CD4-positive, alpha-beta T cell treated with Interleukin-4 for 4 hours (primary cell): ENCODE measurements at regions not wholly inside any gene's neighbourhood (a gene's known extent, or its start where the extent isn't known, plus 50 kb on each side); places are given as distances from the start of the nearest gene placed in this dataset.

ENCODE experiments used
- DNase-seq: peaks from one replicate; pipeline ENCODE4 v3.0.0-alpha.2; 2020

DNA sequence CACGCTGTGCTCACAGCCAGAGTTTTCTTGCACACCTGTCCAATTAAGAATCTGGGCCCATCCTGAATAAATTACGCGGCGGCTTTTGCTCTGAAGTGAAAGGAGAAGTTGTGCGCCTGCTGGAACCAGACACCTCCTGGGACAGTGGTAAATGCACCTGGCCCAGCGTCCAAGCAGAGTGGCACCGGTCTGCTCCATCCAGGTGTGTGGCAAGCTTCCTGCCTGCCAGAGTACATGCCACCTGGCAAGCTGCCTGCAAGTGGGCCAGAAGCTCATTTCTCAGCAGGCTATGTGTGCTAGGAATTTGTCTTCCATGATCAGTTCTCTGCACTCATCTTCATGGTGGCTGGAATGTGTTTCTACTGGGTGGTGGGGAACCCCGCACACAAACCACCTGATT, 660.6 kb downstream of the ETS1 start:
- no peak for DNase-seq

GRCh38 chr11:127925475-127925874, 661.9 kb downstream of the ETS1 start:
- no peak for DNase-seq

DNA sequence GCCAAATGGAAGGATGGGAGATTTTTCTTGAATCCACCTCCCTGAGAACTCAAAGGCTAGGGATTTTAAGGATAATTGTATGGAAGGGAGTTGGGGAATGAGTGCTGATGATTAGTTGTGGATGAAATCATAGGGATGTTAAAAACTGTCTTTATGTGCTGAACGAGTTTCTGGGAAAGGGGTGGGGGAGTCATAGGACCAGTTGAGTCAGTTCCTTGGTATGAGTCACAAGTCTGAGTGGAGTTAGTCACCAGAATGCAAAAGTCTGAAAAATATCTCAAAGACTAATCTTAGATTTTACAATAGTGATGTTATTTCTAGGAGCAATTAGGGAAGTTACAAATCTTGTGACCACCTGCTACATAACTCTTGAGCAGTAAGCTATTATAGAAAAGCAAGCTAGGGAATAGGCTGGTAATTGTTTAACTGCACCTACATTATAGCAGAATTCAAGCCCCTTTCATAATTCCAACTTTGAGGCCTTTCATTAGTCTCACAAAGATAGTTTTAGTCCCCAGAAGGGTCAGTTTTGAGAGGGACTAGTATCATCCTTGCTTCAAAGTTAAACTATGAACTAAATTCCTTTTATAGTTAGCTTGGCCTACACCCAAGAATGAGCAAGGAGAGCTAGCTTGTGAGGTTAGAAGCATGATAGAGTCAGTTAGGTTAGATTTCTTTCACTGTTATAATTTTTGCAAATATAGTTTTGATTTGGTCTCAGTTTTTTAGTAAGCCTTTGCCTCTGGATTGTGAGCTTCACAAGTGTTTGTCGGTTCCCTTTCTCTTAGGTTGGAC, 668.0 kb downstream of the ETS1 start:
- no peak for DNase-seq

DNA sequence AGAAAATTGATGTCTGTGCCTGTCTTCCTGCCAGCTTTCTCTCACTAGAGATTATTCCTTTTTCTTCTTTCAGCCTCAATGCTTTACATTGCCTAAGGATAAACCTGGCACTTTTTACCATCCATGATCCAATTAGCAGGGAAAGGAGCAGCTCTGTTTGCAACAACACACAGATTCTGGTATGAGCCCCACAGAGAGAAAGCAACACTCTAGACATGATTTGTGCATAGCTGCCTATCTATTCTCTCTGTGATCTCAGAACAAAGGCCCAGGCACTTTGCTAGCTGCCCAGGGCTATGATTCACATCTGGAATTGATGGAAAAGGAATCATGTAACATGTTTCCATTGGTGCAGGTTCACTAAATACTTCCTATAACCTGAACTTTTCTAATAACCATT, 685.0 kb downstream of the ETS1 start:
- DNase-seq = no peak

DNA sequence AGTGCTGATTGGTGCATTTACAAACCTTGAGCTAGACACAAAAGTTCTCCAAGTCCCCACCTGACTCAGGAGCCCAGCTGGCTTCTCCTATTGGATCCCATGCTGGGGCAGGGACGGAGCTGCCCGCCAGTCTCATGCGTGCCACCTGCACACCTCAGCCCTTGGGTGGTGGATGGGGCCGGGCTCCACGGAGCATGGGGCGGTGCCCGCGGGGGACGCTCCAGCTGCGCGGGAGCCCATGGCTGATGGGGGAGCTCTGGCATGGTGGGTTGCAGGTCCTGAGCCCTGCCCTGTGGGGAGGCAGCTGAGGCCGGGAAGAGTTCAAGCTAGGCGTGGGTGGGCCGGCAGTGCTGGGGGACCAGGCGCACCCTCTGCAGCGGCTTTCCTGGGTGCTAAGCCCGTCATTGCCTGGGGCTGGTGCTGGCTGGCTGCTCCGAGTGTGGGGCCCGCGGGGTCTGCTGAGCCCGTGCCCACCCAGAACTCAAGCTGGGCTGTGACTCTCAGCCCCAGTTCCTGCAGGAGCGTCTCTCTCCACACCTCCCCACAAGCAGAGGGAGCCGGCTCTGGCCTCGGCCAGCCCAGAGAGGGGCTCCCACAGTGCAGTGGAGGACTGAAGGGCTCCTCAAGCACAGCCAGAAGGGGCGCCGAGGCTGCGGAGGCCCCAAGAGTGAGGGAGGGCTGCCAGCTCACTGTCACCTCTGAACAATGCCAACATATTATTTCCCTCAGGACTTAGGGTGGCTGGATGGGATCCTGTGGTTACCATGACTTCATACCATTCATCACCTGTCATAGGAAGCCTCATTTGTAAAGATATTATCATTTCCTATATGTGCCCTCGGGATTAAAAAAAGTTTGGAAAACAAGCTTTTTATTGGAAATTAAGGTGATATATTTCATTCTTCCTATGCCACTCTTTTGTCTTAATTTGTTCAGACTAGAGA, 688.7 kb downstream of the ETS1 start:
- no peak for DNase-seq

DNA sequence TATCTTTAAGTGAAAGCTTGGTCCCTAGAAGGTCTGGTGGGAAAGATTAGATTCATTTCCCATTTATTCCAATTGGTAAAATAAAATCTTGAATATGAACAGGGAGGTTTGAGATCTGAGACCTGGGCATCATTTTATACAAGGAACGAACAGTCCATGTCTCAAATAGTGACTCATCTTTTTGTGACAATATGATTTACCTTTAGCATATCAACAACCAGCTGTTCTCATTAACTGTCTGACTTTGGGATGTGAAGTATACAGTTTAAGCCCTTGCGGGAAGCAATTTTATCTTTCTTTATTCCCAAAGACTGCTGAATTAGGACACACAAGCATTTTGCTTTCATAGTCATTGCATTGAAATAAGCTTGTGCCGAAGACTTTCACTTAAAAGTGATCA, 691.6 kb downstream of the ETS1 start:
- DNase-seq = no peak

DNA sequence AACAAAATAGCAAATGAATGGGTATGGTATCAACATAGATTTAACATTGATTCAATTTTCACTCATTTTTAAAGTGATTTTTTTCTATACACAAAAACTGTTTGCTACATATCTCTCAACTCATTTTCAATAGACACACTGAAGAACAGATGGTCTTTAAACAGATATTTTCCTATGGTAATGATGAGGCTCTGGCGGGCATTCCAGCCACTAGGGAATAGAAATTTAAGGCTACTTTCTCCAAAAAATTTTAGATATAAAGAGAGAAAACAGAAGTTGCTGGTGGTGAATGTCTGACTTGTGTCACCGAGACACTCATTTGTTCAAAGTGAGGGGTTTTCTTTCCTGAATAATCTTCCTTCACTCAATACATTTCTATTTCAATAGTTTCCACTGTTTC, 693.0 kb downstream of the ETS1 start:
- DNase-seq = no peak

DNA sequence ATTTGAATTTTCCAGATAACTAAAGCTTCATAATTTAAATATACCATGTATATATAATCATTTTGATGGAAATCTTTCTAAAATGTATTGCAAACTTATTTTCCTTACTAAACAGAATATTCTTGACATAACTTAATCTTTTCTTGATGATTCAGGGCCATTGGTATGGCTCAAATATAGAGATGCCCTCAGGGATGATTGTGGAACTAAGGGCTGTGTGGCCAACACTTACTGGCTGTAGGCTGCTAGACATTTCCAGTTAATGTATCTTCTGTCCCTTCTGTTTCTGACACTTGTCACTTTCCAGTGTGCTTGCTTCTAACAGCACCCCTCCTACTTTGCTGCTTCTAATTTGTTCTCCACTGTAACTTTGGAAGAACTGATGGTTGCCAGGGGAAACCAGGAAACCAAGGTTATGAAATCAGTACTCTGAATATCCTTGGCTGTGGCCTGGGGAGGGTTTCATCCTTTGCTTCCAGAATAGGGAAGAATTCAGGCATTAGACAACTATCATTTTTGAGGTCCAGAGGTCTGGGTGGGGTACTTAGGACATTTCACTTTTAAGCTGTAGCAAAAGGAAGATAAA, 697.2 kb downstream of the ETS1 start:
- no peak for DNase-seq

- DNase-seq = no peak
Observed at GRCh38 chr11:127888386-127888785, 699.0 kb downstream of the ETS1 start.

DNA sequence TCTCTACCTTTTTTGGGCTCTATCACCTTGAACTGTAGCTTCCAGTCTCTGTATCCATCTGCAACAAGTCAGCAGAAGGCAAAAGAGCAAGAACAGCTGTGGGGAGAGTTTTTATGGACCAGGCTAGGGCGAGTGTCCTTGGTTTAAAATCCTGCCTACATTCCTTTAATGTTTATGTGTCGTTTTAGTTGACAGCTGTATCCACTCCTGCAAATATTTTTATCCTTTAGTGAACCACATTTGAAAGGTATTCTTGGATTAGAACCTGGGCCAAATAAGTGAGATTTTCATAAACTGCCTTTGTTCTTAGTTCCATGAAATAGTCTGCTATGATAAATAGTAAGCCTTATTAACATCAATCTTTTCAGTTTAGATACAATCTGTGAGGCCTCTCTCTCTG, 712.2 kb downstream of the ETS1 start:
- DNase-seq = no peak

GRCh38 chr11:127873478-127873877, 713.9 kb downstream of the ETS1 start:
- DNase-seq = no peak

DNA sequence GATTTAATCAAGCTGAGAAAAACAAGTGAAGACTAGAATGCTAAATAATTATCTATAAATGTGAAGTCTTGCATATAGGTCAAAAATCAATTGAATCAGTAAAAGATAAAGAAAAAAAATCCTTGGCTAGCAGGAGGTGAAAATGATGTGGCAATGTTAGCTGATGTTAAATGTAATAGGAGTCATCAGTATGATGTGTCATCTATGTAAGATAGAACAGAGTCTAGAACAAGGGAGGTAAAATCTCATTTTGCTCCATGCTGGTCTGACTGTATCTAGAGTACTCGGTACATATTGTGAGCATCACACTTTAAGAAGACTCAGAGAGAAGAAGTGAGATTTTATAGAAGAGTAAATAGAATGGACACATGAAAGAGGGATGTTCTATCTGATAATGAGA, 721.2 kb downstream of the ETS1 start:
- DNase-seq = no peak

DNA sequence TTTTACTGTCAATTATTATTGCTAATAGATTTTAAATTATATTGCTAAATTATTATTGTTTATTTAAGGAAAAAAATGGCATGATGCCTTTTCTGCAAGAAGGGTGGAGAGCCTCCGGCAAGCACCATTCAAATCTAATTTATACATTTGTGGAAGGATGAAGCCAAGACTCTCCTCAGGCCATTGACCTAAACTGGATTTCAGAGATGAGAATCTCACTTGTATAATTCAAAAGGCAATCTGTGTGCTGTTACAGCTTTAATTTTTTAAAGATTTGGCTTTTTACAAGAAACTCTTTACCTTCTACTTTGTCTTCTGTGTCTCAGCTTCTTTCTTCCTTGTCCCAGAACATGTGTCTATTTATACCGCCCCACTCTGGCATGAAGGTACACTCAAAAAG, 722.5 kb downstream of the ETS1 start:
- no peak for DNase-seq

- no peak for DNase-seq
Observed at GRCh38 chr11:127862406-127862805, 725.0 kb downstream of the ETS1 start.

- no peak for DNase-seq
Observed at GRCh38 chr11:127859941-127860354, 727.4 kb downstream of the ETS1 start.

DNA sequence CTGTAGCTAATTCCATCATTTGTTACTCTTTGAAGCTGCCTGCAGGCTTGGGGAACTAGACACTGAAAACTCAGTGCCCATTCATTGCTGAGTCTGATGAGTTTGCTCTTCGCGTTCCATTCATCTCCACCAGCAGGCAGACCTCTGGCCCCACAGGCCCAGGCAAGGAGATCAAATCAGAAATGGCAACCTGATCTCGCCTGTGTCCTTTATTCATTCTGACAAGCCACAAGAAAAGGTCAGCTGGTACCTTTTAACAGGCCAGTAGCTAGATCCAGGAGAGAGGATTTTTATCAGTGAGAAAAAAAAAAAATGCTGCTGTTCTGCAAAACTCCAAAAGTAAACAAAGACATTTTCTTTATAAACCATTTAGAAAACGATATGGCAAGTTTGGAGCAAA, 742.5 kb downstream of the ETS1 start:
- DNase-seq = no peak

GRCh38 chr11:127843483-127844396, 743.6 kb downstream of the ETS1 start:
- peak; percentile 24 for DNase-seq

- no peak for DNase-seq
Observed at GRCh38 chr11:127825183-127825582, 762.2 kb downstream of the ETS1 start.

DNA sequence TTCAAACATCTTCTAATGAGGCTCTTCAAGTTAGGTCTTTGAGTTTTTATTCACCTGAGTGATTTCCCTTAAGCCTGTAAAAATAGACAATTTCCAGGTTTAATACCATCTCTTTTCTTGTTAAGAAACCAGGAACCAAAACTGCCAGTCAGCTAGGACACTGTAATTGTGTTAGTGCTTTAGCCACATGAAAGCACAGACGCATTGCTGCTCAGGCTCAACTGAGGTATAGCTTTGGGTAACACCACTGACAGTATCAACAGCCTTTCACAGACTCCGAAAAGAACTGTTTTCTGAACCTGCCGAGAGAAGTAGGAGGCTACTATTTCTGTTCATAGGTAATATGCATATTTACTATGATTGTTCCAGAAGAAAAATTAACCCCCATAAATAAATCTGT, 768.7 kb downstream of the ETS1 start:
- no peak for DNase-seq

- DNase-seq = no peak
Observed at GRCh38 chr11:127816962-127817361, 770.4 kb downstream of the ETS1 start.

DNA sequence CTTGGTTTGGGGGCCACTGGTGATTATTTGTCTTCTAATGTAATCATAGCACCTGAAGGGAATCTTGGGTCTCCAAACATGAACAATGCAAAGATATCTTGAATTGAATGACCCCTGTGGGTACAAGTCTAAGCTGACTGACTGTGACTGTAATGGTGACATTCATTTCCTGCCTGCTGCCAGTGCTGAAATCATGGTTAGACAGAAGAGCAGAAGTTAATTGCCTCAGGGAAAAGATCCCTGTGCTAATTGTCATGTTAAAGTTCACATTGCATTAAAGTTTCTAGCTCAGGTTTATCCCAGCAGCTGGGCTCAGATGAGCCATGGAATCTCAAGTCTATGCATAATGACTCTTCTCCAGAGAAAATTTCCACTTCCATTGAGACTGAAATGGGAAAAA, 772.0 kb downstream of the ETS1 start:
- DNase-seq = no peak

DNA sequence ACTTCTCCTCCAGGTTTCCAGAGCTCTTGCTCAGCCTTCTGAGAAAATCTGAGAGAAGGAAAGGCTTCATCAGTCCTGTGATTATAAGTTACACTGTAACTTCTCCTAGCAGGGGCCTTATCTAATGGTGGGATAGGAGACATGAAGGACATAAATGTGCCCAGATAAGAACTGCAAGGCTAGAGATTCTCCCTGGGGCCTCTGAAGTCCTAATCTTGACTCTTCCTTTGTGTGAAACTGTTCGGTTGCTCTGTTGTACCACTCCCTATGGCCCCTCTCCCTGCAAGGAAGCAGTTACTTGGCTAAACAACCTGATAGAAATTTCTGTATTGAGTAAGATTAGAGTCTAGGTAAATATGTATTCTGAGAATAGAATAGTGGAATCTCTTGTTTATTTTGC, 780.9 kb downstream of the ETS1 start:
- DNase-seq = no peak

GRCh38 chr11:127805771-127806170, 781.6 kb downstream of the ETS1 start:
- DNase-seq = no peak
